ENCODE measurements at regions not wholly inside any gene's neighbourhood (a gene's known extent, or its start where the extent isn't known, plus 50 kb on each side); places are given as distances from the start of the nearest gene placed in this dataset.

DNA sequence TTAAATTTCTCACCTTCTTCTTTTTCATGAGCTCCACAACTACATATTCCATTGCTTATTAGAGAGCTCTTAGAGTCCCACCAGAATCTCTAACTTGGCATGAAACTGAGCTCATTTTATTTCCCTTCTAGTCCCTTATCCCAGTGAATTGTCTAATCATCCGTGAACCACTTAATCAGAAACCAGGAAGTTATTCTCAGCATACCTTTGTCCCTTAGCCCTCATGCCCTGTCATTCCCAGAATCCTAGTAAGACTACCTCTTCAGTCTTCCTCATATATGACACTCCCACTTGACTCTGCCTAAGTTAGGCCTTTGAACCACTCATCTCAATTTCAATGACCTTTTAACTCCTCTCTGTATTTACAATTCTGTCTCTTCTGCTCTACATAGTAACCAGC, 93.0 kb upstream of the PAPPA start:
- ATAC-seq (ENCODE audit: insufficient number of reproducible peaks, low FRiP score, low read depth), result no peak

GRCh38 chr9:116061546-116062205, 91.9 kb upstream of the PAPPA start:
- TF ChIP-seq CTCF (IDR thresholded peaks at IDR 0.05), result no peak
- Histone ChIP-seq H3K27me3 (replicated peaks; ENCODE audit: insufficient read depth) (no peaks in the 10 kb centered on the region), H3K4me1 (ENCODE audit: control insufficient read depth in 1 of 2, low read depth in 2 of 2) (no peaks in the 10 kb centered on the region), H3K4me3 (no peak overlapping the region), H3K27ac (no peak overlapping the region), H3K9me3 (no peaks in the 10 kb centered on the region), H3K36me3 (no peaks in the 10 kb centered on the region)
- ATAC-seq (ENCODE audit: insufficient number of reproducible peaks, low FRiP score, low read depth), result no peak
- DNase-seq (ENCODE audit: low spot score), result no peak

More for the DNA sequence above, 93.0 kb upstream of the PAPPA start:
- no peak for TF ChIP-seq CTCF (IDR thresholded peaks at IDR 0.05)
- H3K4me3 ChIP-seq, result no peak overlapping the region
- no peaks in the 10 kb centered on the region for H3K27me3 ChIP-seq (replicated peaks; ENCODE audit: insufficient read depth)
- H3K9me3 ChIP-seq, result no peaks in the 10 kb centered on the region
- no peaks in the 10 kb centered on the region for H3K4me1 ChIP-seq (ENCODE audit: control insufficient read depth in 1 of 2, low read depth in 2 of 2)
- no peak overlapping the region for H3K27ac ChIP-seq
- H3K36me3 ChIP-seq, result no peaks in the 10 kb centered on the region
- DNase-seq (ENCODE audit: low spot score), result no peak

DNA sequence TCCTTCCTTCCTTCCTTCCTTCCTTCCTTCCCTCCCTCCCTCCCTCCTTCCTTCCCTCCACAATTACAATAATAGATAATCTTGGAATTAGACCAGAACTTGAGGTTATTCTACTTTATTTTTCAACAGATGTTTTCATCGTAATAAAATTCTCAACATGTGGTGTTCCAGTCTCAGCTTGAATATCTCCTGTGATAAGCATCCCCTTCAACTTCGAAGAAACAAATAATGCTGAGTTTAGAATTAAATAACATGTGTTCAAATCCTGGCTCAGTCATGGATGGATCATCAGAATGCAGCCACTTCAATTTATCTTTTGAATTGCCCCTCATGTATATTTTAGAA, 91.4 kb upstream of the PAPPA start:
- Histone ChIP-seq H3K27ac (no peak overlapping the region), H3K4me1 (ENCODE audit: control insufficient read depth in 1 of 2, low read depth in 2 of 2) (no peaks in the 10 kb centered on the region), H3K9me3 (no peaks in the 10 kb centered on the region), H3K27me3 (replicated peaks; ENCODE audit: insufficient read depth) (no peaks in the 10 kb centered on the region), H3K4me3 (no peak overlapping the region), H3K36me3 (no peaks in the 10 kb centered on the region)
- ATAC-seq (ENCODE audit: insufficient number of reproducible peaks, low FRiP score, low read depth), result no peak
- no peak for TF ChIP-seq CTCF (IDR thresholded peaks at IDR 0.05)
- no peak for DNase-seq (ENCODE audit: low spot score)

DNA sequence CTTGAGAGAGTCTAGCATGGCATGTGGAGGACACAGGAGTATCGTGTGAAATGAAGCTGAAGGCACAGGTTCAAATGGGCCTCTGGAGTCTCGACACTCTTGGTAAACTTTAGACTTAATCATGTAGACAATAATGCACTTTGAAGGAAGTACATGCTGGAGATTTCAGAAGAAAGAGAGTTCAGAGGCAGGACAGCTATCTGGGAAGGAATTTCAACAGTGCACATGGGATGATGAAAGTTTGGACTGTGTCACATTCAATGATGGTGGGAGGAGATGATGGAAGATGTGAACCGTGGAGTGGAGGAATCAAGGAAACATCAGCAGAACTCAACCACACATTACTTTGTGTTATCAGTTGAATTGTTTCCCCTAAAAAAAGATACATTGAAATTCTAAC, 88.6 kb upstream of the PAPPA start:
- Histone ChIP-seq H3K4me3 (no peak overlapping the region), H3K27me3 (replicated peaks; ENCODE audit: insufficient read depth) (no peaks in the 10 kb centered on the region), H3K36me3 (no peaks in the 10 kb centered on the region), H3K9me3 (no peaks in the 10 kb centered on the region), H3K27ac (no peak overlapping the region), H3K4me1 (ENCODE audit: control insufficient read depth in 1 of 2, low read depth in 2 of 2) (no peaks in the 10 kb centered on the region)
- no peak for TF ChIP-seq CTCF (IDR thresholded peaks at IDR 0.05)
- ATAC-seq (ENCODE audit: insufficient number of reproducible peaks, low FRiP score, low read depth) (no peak), DNase-seq (ENCODE audit: low spot score) (no peak)

GRCh38 chr9:116066221-116066620, 87.4 kb upstream of the PAPPA start:
- TF ChIP-seq CTCF (IDR thresholded peaks at IDR 0.05), result no peak
- Histone ChIP-seq H3K27ac (no peak overlapping the region), H3K27me3 (replicated peaks; ENCODE audit: insufficient read depth) (no peaks in the 10 kb centered on the region), H3K36me3 (no peaks in the 10 kb centered on the region), H3K9me3 (no peaks in the 10 kb centered on the region), H3K4me1 (ENCODE audit: control insufficient read depth in 1 of 2, low read depth in 2 of 2) (no peaks in the 10 kb centered on the region), H3K4me3 (no peak overlapping the region)
- no peak for ATAC-seq (ENCODE audit: insufficient number of reproducible peaks, low FRiP score, low read depth)
- DNase-seq (ENCODE audit: low spot score), result no peak

Data from thoracic aorta (tissue), 2 donors.